IMR-90 (cell line): ENCODE measurements at regions not wholly inside any gene's neighbourhood (a gene's known extent, or its start where the extent isn't known, plus 50 kb on each side); places are given as distances from the start of the nearest gene placed in this dataset.

Experiments used
- ATAC-seq: fragments of 200-7000 bp; cut with Tn5 transposase; 2 replicates; pipeline ENCODE4 v1.9.1; 2020; ENCODE audit warnings: low read depth, mild to moderate bottlenecking, moderate library complexity
- BruUV-seq: library from RNA; stranded (reverse); fragments of 400-500 nt; replicated peaks from 2 replicates; lab custom pipeline; 2021; lab: Mats Ljungman, UMichigan
- CTCF ChIA-PET: fragments of 300-600 bp; formaldehyde crosslinking; extraction: SDS; loops from one replicate; lab custom pipeline; 2021; ENCODE audit warnings: antibody characterized with exemption; lab: Yijun Ruan, JAX
- POLR2A ChIA-PET: fragments of 300-600 bp; sonication (Branson Sonifier 250); formaldehyde crosslinking; loops from one replicate; lab custom pipeline; 2022; ENCODE audit warnings: antibody characterized with exemption; ENCODE audit not compliant: unreplicated experiment; lab: Charles Lee
- DNase-seq: peaks from one replicate; pipeline ENCODE4 v3.0.0; 2013
- H2AFZ ChIP-seq: replicated peaks from 2 replicates; pipeline ENCODE3; 2013; ENCODE audit warnings: low read length, mild to moderate bottlenecking; ENCODE audit not compliant: poor library complexity
- H2AK5ac ChIP-seq: 2 replicates; pipeline ENCODE4 v1.6.1; 2013; ENCODE audit warnings: low read depth, low read length, inconsistent platforms
- H2AK9ac ChIP-seq: replicated peaks from 2 replicates; pipeline ENCODE3; 2013; ENCODE audit warnings: mild to moderate bottlenecking, low read depth, low read length, moderate library complexity; ENCODE audit not compliant: poor library complexity
- H2BK120ac ChIP-seq: 2 replicates; pipeline ENCODE4 v1.6.1; 2013; ENCODE audit warnings: low read depth, low read length, inconsistent platforms
- H2BK15ac ChIP-seq: 3 replicates; pipeline ENCODE4 v1.6.1; 2013; ENCODE audit warnings: low read depth, low read length, inconsistent platforms
- H2BK20ac ChIP-seq: 2 replicates; pipeline ENCODE4 v1.6.1; 2013; ENCODE audit warnings: low read depth, mild to moderate bottlenecking, inconsistent platforms, low read length, moderate library complexity
- H2BK5ac ChIP-seq: 2 replicates; pipeline ENCODE4 v1.6.1; 2013; ENCODE audit warnings: mild to moderate bottlenecking, low read depth, low read length, inconsistent platforms; ENCODE audit not compliant: poor library complexity, severe bottlenecking
- H3K14ac ChIP-seq: replicated peaks from 2 replicates; pipeline ENCODE4 v1.6.1; 2013; ENCODE audit warnings: low read depth, low read length, inconsistent platforms
- H3K18ac ChIP-seq: 2 replicates; pipeline ENCODE4 v1.6.1; 2013; ENCODE audit warnings: low read depth, low read length, control low read depth
- H3K23ac ChIP-seq: 2 replicates; pipeline ENCODE4 v1.6.1; 2013; ENCODE audit warnings: low read depth, low read length, inconsistent platforms
- H3K27ac ChIP-seq: 2 replicates; pipeline ENCODE4 v1.5.1; 2013; ENCODE audit warnings: mild to moderate bottlenecking, control low read depth, low read length; ENCODE audit not compliant: insufficient read depth
- H3K27me3 ChIP-seq: 2 replicates; pipeline ENCODE4 v1.6.1; 2013; ENCODE audit warnings: low read length; ENCODE audit not compliant: control insufficient read depth, insufficient read depth
- H3K36me3 ChIP-seq: 2 replicates; pipeline ENCODE4 v1.6.1; 2013; ENCODE audit warnings: low read length, mixed read lengths; ENCODE audit not compliant: control insufficient read depth, insufficient read depth
- H3K4ac ChIP-seq: 2 replicates; pipeline ENCODE4 v1.6.1; 2013; ENCODE audit warnings: low read depth, low read length, inconsistent platforms
- H3K4me1 ChIP-seq: 2 replicates; pipeline ENCODE4 v1.6.1; 2013; ENCODE audit warnings: low read length, mixed read lengths; ENCODE audit not compliant: control insufficient read depth, insufficient read depth
- H3K4me2 ChIP-seq: 2 replicates; pipeline ENCODE4 v1.6.1; 2013; ENCODE audit warnings: low read depth, mild to moderate bottlenecking, control low read depth, low read length, moderate library complexity
- H3K4me3 ChIP-seq: 2 replicates; pipeline ENCODE4 v1.5.1; 2013; ENCODE audit warnings: low read depth, mild to moderate bottlenecking, control low read depth, low read length, moderate library complexity; ENCODE audit not compliant: insufficient read depth
- H3K56ac ChIP-seq: 2 replicates; pipeline ENCODE4 v1.6.1; 2013; ENCODE audit warnings: low read length, inconsistent platforms; ENCODE audit not compliant: insufficient read depth; ENCODE audit errors: extremely low read depth
- H3K79me1 ChIP-seq, 2 experiments: 2 replicates each; pipeline ENCODE4 v1.6.1; 2013; ENCODE audit warnings: low read length in 2 of 2, inconsistent platforms in 1 of 2, low read depth in 1 of 2
- H3K9ac ChIP-seq: 2 replicates; pipeline ENCODE4 v1.6.1; 2013; ENCODE audit warnings: low read depth, low read length, control low read depth
- H3K9me1 ChIP-seq: 2 replicates; pipeline ENCODE4 v1.6.1; 2013; ENCODE audit warnings: low read length, inconsistent platforms; ENCODE audit not compliant: insufficient read depth
- H3K9me3 ChIP-seq: 2 replicates; pipeline ENCODE4 v1.6.1; 2013; ENCODE audit warnings: low read length; ENCODE audit not compliant: control insufficient read depth, insufficient read depth
- H4K20me1 ChIP-seq: 2 replicates; pipeline ENCODE4 v1.6.1; 2013; ENCODE audit warnings: low read length, inconsistent platforms; ENCODE audit not compliant: insufficient read depth
- H4K5ac ChIP-seq: 2 replicates; pipeline ENCODE4 v1.6.1; 2013; ENCODE audit warnings: mild to moderate bottlenecking, low read depth, low read length, control low read depth
- H4K8ac ChIP-seq, 2 experiments: 2 replicates each; pipeline ENCODE4 v1.6.1; 2013; ENCODE audit warnings: low read depth in 2 of 2, low read length in 2 of 2, control low read depth in 1 of 2, inconsistent platforms in 1 of 2
- H4K91ac ChIP-seq: 2 replicates; pipeline ENCODE4 v1.6.1; 2013; ENCODE audit warnings: low read depth, low read length, inconsistent platforms; ENCODE audit not compliant: insufficient read depth
- BHLHE40 ChIP-seq: fragments of 150-350 bp; IDR thresholded peaks from 2 replicates; pipeline ENCODE4 v1.6.1; 2016; ENCODE audit warnings: mild to moderate bottlenecking, low read depth, low read length
- POLR2A ChIP-seq: IDR thresholded peaks from 2 replicates; pipeline ENCODE4 v1.6.1; 2012; ENCODE audit warnings: mild to moderate bottlenecking, low read depth, low read length
- WGBS, 2 experiments: methylation state at CpG; one replicate each; pipeline versions ENCODE4 v1.1.5 to v1.1.7; 2013; ENCODE audit warnings: missing lambda C conversion rate in 2 of 2; ENCODE audit not compliant: insufficient read length in 1 of 2; ENCODE audit errors: extremely low coverage in 2 of 2; 5-methylcytosine and 5-hydroxymethylcytosine counted together
- dilution Hi-C: fragments of 300-500 bp; cut with HindIII; formaldehyde crosslinking; loops from one replicate; pipeline ENCODE4 v1.14.3; 2018; ENCODE audit warnings: low sequenced_read_pairs; ENCODE audit not compliant: unreplicated experiment
- in situ Hi-C: fragments of 300-500 bp; cut with MboI; formaldehyde crosslinking; loops from 3 replicates; pipeline ENCODE4 v1.14.3; 2019; ENCODE audit warnings: low sequenced_read_pairs, inconsistent platforms, mixed read lengths
- intact Hi-C: fragments of 100-400 bp; cut with micrococcal nuclease; formaldehyde crosslinking; loops from 2 replicates; pipeline ENCODE4 v1.10.0; 2022

DNA sequence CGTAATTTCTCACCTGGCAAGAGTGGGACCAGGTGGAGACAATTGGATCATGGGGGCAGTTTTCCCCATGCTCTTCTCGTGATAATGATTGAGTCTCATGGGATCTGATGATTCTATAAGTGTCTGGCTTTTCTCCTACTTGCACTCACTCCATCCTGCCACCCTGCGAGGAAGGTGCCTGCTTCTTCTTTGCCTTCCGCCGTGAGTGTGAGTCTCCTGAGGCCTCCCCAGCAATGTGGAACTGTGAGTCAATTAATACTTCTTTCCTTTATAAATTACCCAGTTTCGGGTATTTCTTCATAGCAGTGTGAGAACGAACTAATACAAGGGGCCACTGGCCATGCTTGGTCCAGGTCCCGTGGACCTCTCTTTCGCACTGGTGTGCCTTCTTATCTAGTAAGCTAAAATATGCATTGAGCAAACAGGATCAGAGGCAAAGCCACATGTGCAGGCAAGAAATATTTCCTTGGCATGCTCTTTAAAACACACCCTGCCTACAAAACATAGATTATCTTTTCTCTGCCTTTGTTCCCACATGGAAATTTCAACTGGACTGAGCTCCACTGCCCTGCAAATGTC lies 821.1 kb downstream of the TRIB2 start:
- H3K9me1 ChIP-seq = no peaks in the 10 kb centered on the region
- H2AFZ ChIP-seq = no peak overlapping the region
- no peaks in the 10 kb centered on the region for H3K79me1 ChIP-seq
- TF ChIP-seq BHLHE40 = no peak
- no peak for TF ChIP-seq POLR2A
- no peaks in the 10 kb centered on the region for H3K36me3 ChIP-seq
- no peak overlapping the region for H3K56ac ChIP-seq
- no CpG with 5 or more reads among the region's 9 CpGs for WGBS, 2 experiments
- intact Hi-C loops = no loop called here
- H2BK120ac ChIP-seq = no peak overlapping the region
- H3K9ac ChIP-seq = no peak overlapping the region
- in situ Hi-C loops = no loop called here
- H2BK5ac ChIP-seq = no peak overlapping the region
- ATAC-seq (no peak), DNase-seq (no peak)
- H3K18ac ChIP-seq = no peak overlapping the region
- dilution Hi-C loops = no loop called here
- ChIA-PET POLR2A (no interaction called here), CTCF (no interaction called here)
- no peak overlapping the region for H4K5ac ChIP-seq
- no peak overlapping the region for H3K4me3 ChIP-seq
- H4K20me1 ChIP-seq = no peaks in the 10 kb centered on the region
- H3K27ac ChIP-seq = no peak overlapping the region
- BruUV-seq = no TSS peak
- no peak overlapping the region for H2BK20ac ChIP-seq
- peaks cover 4% of the 10 kb centered on the region; the same call in 1 of the 2 replicates for H3K9me3 ChIP-seq
- H4K91ac ChIP-seq = no peak overlapping the region
- H3K14ac ChIP-seq = no peak overlapping the region
- no peak overlapping the region for H3K4ac ChIP-seq
- no peak overlapping the region for H2BK15ac ChIP-seq
- no peak overlapping the region for H2AK5ac ChIP-seq
- H3K23ac ChIP-seq = no peak overlapping the region
- no peak overlapping the region for H2AK9ac ChIP-seq
- no peak overlapping the region for H4K8ac ChIP-seq
- no peak overlapping the region for H3K4me2 ChIP-seq
- no peaks in the 10 kb centered on the region for H3K4me1 ChIP-seq
- no peaks in the 10 kb centered on the region for H3K27me3 ChIP-seq
